GM12892 (cell line): ENCODE measurements at regions not wholly inside any gene's neighbourhood (a gene's known extent, or its start where the extent isn't known, plus 50 kb on each side); places are given as distances from the start of the nearest gene placed in this dataset.
"Not testable (repeated sequence)": the region's sequence is repeated elsewhere in the genome, so short reads cannot be mapped to it uniquely, and the experiment has no call there.

Experiments
- POLR2A ChIP-seq: IDR thresholded peaks from 2 replicates; pipeline ENCODE4 v1.6.1; 2011; ENCODE audit warnings: low read depth, low read length, control low read depth
- POLR2AphosphoS5 ChIP-seq: IDR thresholded peaks from 2 replicates; pipeline ENCODE4 v1.6.1; 2011; ENCODE audit warnings: low read depth, low read length, control low read depth
- TAF1 ChIP-seq: IDR thresholded peaks from 2 replicates; pipeline ENCODE4 v1.6.1; 2011; ENCODE audit warnings: low read depth, mild to moderate bottlenecking, control low read depth, low read length, borderline replicate concordance

GRCh38 chr17:62275290-62275689, 105.1 kb upstream of the EFCAB3 start:
- TF ChIP-seq POLR2AphosphoS5, POLR2A, TAF1: not testable (repeated sequence)
